ENCODE measurements at regions not wholly inside any gene's neighbourhood (a gene's known extent, or its start where the extent isn't known, plus 50 kb on each side); places are given as distances from the start of the nearest gene placed in this dataset.

DNA sequence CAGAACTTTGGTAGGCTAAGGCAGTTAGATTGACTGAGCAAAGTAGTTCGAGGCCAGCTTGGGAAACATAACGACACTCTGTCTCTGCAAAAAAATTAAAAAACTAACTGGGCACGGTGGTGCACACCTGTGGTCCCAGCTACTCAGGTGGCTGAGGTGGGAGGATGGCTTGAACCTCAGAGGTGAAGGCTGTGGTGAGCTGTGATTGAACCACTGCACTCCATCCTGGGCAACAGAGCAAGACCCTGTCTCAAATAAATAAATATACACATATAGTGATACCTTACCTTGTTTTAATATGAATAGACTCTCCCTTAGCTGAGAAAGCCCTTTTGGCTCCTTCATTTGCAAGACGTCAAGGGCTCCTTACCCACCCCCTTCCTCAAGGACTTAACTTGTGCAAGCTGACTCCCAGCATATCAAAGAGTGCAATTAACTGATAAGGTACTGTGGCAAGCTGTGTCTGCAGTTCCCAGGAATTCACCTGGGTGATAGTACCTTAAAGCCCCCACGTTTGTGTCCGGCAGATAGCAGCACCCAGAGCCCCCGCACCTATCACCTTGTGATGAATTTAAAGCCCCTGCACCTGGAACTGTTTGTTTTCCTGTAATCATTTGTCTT, 655.6 kb upstream of the GALNTL6 start:
- Histone ChIP-seq H3K27ac (ENCODE audit: low read length) (no peak overlapping the region), H3K4me3 (ENCODE audit: control insufficient read depth in 1 of 2, extremely low read depth in 1 of 2, low read length in 1 of 2) (no peak overlapping the region), H3K36me3 (ENCODE audit: control insufficient read depth in 2 of 2, extremely low read depth in 1 of 2, insufficient read depth in 1 of 2, low read length in 1 of 2) (no peaks in the 10 kb centered on the region), H3K9me3 (no peaks in the 10 kb centered on the region), H3K4me1 (ENCODE audit: control insufficient read depth in 1 of 2, extremely low read depth in 1 of 2, insufficient read depth in 2 of 2, low read length in 2 of 2) (no peaks in the 10 kb centered on the region), H3K27me3 (replicated peaks in 1 of 2; ENCODE audit: control insufficient read depth in 2 of 2, extremely low read depth in 1 of 2, insufficient read depth in 2 of 2, low read length in 1 of 2) (no peaks in the 10 kb centered on the region)
- Mint-ChIP-seq H3K4me1 (no peaks in the 10 kb centered on the region), H3K4me3 (no peak overlapping the region), H3K27me3 (no peaks in the 10 kb centered on the region), H3K36me3 (no peaks in the 10 kb centered on the region), H3K9me3 (peaks cover 3 to 6% (median 4%) of the 10 kb centered on the region in 3 donors), H3K27ac (no peak overlapping the region)
- POLR2A ChIA-PET = no interaction called here
- WGBS (ENCODE audit: insufficient coverage) = 82% methylated on average over 4 of the region's 7 CpGs
- CTCF ChIA-PET = no interaction called here
- DNase-seq = no peak
- ATAC-seq (replicated peaks in 1 of 4) = no peak

DNA sequence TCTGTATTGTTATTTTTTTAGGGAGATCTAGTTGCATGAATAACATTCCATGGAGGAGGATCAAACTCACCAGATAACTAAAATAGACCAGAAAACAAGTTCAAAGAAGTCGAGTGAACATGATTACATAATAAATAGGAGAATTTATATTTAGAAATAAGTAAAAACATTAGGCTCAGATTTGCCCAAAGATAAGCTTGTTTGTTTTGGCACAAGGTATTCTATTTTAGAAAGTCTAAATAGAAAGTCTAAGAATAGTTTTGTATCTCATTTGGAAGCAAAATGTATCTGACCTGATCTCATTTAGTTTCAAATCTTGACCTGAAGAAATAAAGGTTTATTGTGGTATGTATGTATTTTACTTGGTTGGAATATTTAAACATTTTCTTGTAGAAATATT, 670.6 kb upstream of the GALNTL6 start:
- no peak overlapping the region for H3K4me3 Mint-ChIP-seq
- H3K36me3 Mint-ChIP-seq = no peaks in the 10 kb centered on the region
- no CpG with 5 or more reads among the region's 1 CpG for WGBS (ENCODE audit: insufficient coverage)
- ChIA-PET POLR2A (no interaction called here), CTCF (no interaction called here)
- Histone ChIP-seq H3K36me3 (ENCODE audit: control insufficient read depth in 2 of 2, extremely low read depth in 1 of 2, insufficient read depth in 1 of 2, low read length in 1 of 2) (no peaks in the 10 kb centered on the region), H3K27ac (ENCODE audit: low read length) (no peak overlapping the region), H3K27me3 (replicated peaks in 1 of 2; ENCODE audit: control insufficient read depth in 2 of 2, extremely low read depth in 1 of 2, insufficient read depth in 2 of 2, low read length in 1 of 2) (no peaks in the 10 kb centered on the region), H3K4me1 (ENCODE audit: control insufficient read depth in 1 of 2, extremely low read depth in 1 of 2, insufficient read depth in 2 of 2, low read length in 2 of 2) (no peaks in the 10 kb centered on the region), H3K9me3 (no peaks in the 10 kb centered on the region), H3K4me3 (ENCODE audit: control insufficient read depth in 1 of 2, extremely low read depth in 1 of 2, low read length in 1 of 2) (no peak overlapping the region)
- no peaks in the 10 kb centered on the region for H3K4me1 Mint-ChIP-seq
- H3K27me3 Mint-ChIP-seq = no peaks in the 10 kb centered on the region
- DNase-seq = no peak
- ATAC-seq (replicated peaks in 1 of 4) = no peak
- H3K27ac Mint-ChIP-seq = no peak overlapping the region
- H3K9me3 Mint-ChIP-seq = peaks cover 10 to 23% (median 22%) of the 10 kb centered on the region in 3 donors

DNA sequence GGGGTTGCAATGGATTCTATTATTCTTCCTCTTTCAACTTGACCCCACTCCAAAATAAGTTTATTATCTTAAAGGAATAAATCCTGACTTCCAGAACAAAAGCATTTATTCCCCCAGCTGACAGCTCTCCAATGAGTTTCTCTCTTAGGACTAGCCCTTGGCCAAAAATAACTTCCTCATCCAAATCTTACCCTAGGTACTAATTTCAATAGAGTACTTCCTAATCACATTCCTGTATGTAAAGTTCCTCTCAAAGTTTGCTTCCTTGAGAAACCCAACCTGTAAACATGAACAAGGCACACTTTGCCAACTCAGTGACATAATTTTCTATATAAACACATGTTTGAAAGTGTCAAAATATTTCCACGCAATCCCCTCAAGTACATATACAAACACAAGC, 671.2 kb upstream of the GALNTL6 start:
- Histone ChIP-seq H3K27ac (ENCODE audit: low read length) (no peak overlapping the region), H3K36me3 (ENCODE audit: control insufficient read depth in 2 of 2, extremely low read depth in 1 of 2, insufficient read depth in 1 of 2, low read length in 1 of 2) (no peaks in the 10 kb centered on the region), H3K4me3 (ENCODE audit: control insufficient read depth in 1 of 2, extremely low read depth in 1 of 2, low read length in 1 of 2) (no peak overlapping the region), H3K27me3 (replicated peaks in 1 of 2; ENCODE audit: control insufficient read depth in 2 of 2, extremely low read depth in 1 of 2, insufficient read depth in 2 of 2, low read length in 1 of 2) (no peaks in the 10 kb centered on the region), H3K4me1 (ENCODE audit: control insufficient read depth in 1 of 2, extremely low read depth in 1 of 2, insufficient read depth in 2 of 2, low read length in 2 of 2) (no peaks in the 10 kb centered on the region), H3K9me3 (no peaks in the 10 kb centered on the region)
- H3K36me3 Mint-ChIP-seq = no peaks in the 10 kb centered on the region
- no peak overlapping the region for H3K4me3 Mint-ChIP-seq
- ChIA-PET CTCF (no interaction called here), POLR2A (no interaction called here)
- no peaks in the 10 kb centered on the region for H3K27me3 Mint-ChIP-seq
- no peak overlapping the region for H3K27ac Mint-ChIP-seq
- no CpG with 5 or more reads among the region's 1 CpG for WGBS (ENCODE audit: insufficient coverage)
- H3K4me1 Mint-ChIP-seq = no peaks in the 10 kb centered on the region
- DNase-seq (no peak), ATAC-seq (replicated peaks in 1 of 4) (no peak)
- peaks cover 10 to 23% (median 22%) of the 10 kb centered on the region in 3 donors for H3K9me3 Mint-ChIP-seq

DNA sequence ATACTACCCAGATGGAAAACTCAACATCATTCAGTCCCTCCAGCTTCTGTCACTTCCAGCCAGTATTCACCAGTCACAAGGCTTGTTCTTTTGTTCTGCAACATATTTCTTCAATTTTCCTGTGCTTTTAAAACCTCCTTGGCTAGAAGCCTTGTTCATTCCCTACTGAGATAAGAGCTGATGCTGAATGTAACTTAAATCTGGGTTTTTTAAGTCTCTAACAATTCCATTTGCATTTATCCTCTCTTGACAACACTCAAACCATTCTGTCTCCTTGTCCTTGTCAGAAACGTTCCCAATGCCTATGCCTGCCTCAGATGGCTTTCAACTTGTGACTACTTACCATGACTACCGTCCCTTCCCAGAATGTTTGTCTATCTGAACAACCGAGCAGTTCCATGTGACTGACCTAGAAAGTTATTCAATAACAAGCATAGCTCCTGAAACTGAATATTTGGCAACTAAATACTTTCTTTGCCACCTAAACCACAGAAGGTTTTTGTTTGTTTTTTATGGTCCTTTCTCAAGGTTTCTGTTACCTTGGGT, 682.9 kb upstream of the GALNTL6 start:
- H3K9me3 Mint-ChIP-seq = peaks cover 9 to 18% (median 15%) of the 10 kb centered on the region in 3 donors
- H3K4me3 Mint-ChIP-seq = no peak overlapping the region
- H3K4me1 Mint-ChIP-seq = no peaks in the 10 kb centered on the region
- Histone ChIP-seq H3K9me3 (no peaks in the 10 kb centered on the region), H3K4me3 (ENCODE audit: control insufficient read depth in 1 of 2, extremely low read depth in 1 of 2, low read length in 1 of 2) (no peak overlapping the region), H3K27ac (ENCODE audit: low read length) (no peak overlapping the region), H3K36me3 (ENCODE audit: control insufficient read depth in 2 of 2, extremely low read depth in 1 of 2, insufficient read depth in 1 of 2, low read length in 1 of 2) (no peaks in the 10 kb centered on the region), H3K4me1 (ENCODE audit: control insufficient read depth in 1 of 2, extremely low read depth in 1 of 2, insufficient read depth in 2 of 2, low read length in 2 of 2) (no peaks in the 10 kb centered on the region), H3K27me3 (replicated peaks in 1 of 2; ENCODE audit: control insufficient read depth in 2 of 2, extremely low read depth in 1 of 2, insufficient read depth in 2 of 2, low read length in 1 of 2) (no peaks in the 10 kb centered on the region)
- ChIA-PET POLR2A (no interaction called here), CTCF (no interaction called here)
- 75% methylated on average over 2 of the region's 3 CpGs for WGBS (ENCODE audit: insufficient coverage)
- no peak overlapping the region for H3K27ac Mint-ChIP-seq
- no peak for DNase-seq
- H3K36me3 Mint-ChIP-seq = no peaks in the 10 kb centered on the region
- H3K27me3 Mint-ChIP-seq = no peaks in the 10 kb centered on the region
- ATAC-seq (replicated peaks in 1 of 4) = no peak

DNA sequence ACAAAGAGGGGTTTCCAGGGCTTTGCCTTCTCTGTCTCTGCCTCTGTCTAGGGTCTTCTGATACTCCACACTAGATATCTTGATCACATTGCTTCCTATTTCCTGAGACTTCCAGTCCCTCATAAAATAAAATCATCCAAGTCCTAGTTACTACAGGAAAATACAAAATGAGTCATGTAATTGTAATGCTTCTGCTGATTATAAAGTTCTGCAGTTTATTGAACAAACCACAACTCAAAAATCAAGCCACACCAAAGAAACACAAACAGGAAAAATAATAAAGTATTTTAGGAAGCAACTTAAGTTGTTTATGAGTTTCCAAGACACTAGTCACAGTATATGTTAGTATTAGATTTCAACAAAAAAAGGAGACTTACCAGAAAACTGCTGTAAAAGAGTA, 695.1 kb upstream of the GALNTL6 start:
- H3K4me1 Mint-ChIP-seq = no peaks in the 10 kb centered on the region
- H3K36me3 Mint-ChIP-seq = no peaks in the 10 kb centered on the region
- H3K9me3 ChIP-seq = no peaks in the 10 kb centered on the region
- no peaks in the 10 kb centered on the region for H3K27me3 Mint-ChIP-seq
- no peak overlapping the region for H3K27ac ChIP-seq (ENCODE audit: low read length)
- ChIA-PET CTCF (no interaction called here), POLR2A (no interaction called here)
- no peak overlapping the region for H3K4me3 ChIP-seq (ENCODE audit: control insufficient read depth in 1 of 2, extremely low read depth in 1 of 2, low read length in 1 of 2)
- DNase-seq = no peak
- no peak overlapping the region for H3K27ac Mint-ChIP-seq
- peaks cover 4 to 19% (median 12%) of the 10 kb centered on the region in 3 donors for H3K9me3 Mint-ChIP-seq
- no peak for ATAC-seq (replicated peaks in 1 of 4)
- H3K4me1 ChIP-seq (ENCODE audit: control insufficient read depth in 1 of 2, extremely low read depth in 1 of 2, insufficient read depth in 2 of 2, low read length in 2 of 2) = no peaks in the 10 kb centered on the region
- H3K4me3 Mint-ChIP-seq = no peak overlapping the region
- no peaks in the 10 kb centered on the region for H3K27me3 ChIP-seq (replicated peaks in 1 of 2; ENCODE audit: control insufficient read depth in 2 of 2, extremely low read depth in 1 of 2, insufficient read depth in 2 of 2, low read length in 1 of 2)
- H3K36me3 ChIP-seq (ENCODE audit: control insufficient read depth in 2 of 2, extremely low read depth in 1 of 2, insufficient read depth in 1 of 2, low read length in 1 of 2) = no peaks in the 10 kb centered on the region

DNA sequence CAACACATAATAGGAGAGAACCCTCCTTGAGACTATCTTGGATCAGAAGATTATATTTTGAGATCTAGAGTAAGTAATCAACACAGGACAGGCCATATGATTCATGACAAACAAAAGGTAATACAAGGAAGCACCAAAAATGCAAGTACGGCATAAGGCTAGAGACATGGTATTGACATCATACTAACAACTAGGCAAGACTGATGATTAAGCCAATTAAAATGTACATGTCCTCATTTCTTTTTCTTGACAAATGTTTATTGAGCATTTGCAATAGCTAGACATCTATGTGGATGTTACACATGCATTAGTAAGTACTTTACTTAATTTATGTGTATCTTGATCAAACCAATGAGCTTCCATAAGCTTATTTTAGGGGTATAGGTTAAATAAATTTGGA, 695.7 kb upstream of the GALNTL6 start:
- no peaks in the 10 kb centered on the region for H3K27me3 Mint-ChIP-seq
- CTCF ChIA-PET = no interaction called here
- H3K4me3 Mint-ChIP-seq = no peak overlapping the region
- ATAC-seq (replicated peaks in 1 of 4) (no peak), DNase-seq (no peak)
- H3K27ac Mint-ChIP-seq = no peak overlapping the region
- Histone ChIP-seq H3K4me3 (ENCODE audit: control insufficient read depth in 1 of 2, extremely low read depth in 1 of 2, low read length in 1 of 2) (no peak overlapping the region), H3K9me3 (no peaks in the 10 kb centered on the region), H3K4me1 (ENCODE audit: control insufficient read depth in 1 of 2, extremely low read depth in 1 of 2, insufficient read depth in 2 of 2, low read length in 2 of 2) (no peaks in the 10 kb centered on the region), H3K36me3 (ENCODE audit: control insufficient read depth in 2 of 2, extremely low read depth in 1 of 2, insufficient read depth in 1 of 2, low read length in 1 of 2) (no peaks in the 10 kb centered on the region), H3K27me3 (replicated peaks in 1 of 2; ENCODE audit: control insufficient read depth in 2 of 2, extremely low read depth in 1 of 2, insufficient read depth in 2 of 2, low read length in 1 of 2) (no peaks in the 10 kb centered on the region), H3K27ac (ENCODE audit: low read length) (no peak overlapping the region)
- WGBS (ENCODE audit: insufficient coverage) = no CpG with 5 or more reads among the region's 1 CpG
- no peaks in the 10 kb centered on the region for H3K4me1 Mint-ChIP-seq
- peaks cover 4 to 17% (median 9%) of the 10 kb centered on the region in 3 donors for H3K9me3 Mint-ChIP-seq
- H3K36me3 Mint-ChIP-seq = no peaks in the 10 kb centered on the region
- POLR2A ChIA-PET = no interaction called here

DNA sequence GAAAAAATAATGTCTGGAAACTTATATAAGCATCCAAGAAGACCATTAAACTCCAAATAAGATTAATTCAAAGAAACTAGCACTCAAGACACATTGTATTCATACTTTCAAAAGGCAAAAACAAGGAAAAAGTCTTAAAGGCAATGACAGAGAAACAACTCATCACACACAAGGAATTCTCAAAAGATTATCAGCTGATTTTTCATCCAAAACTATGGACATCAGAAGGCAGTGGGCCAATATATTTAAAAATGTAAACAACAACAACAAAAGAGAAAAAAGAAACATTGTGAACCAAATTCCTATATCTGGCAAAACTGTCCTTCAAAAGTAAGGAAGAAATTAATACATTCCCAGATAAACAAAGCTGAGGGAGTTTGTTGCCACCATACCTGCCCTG, 711.4 kb upstream of the GALNTL6 start:
- no peaks in the 10 kb centered on the region for H3K9me3 ChIP-seq
- H3K4me3 ChIP-seq (ENCODE audit: control insufficient read depth in 1 of 2, extremely low read depth in 1 of 2, low read length in 1 of 2) = no peak overlapping the region
- Mint-ChIP-seq H3K27ac (no peak overlapping the region), H3K4me3 (no peak overlapping the region), H3K36me3 (no peaks in the 10 kb centered on the region), H3K4me1 (no peaks in the 10 kb centered on the region), H3K9me3 (peaks cover 9 to 28% (median 10%) of the 10 kb centered on the region in 3 donors), H3K27me3 (no peaks in the 10 kb centered on the region)
- no peaks in the 10 kb centered on the region for H3K36me3 ChIP-seq (ENCODE audit: control insufficient read depth in 2 of 2, extremely low read depth in 1 of 2, insufficient read depth in 1 of 2, low read length in 1 of 2)
- DNase-seq = no peak
- no peak overlapping the region for H3K27ac ChIP-seq (ENCODE audit: low read length)
- no peaks in the 10 kb centered on the region for H3K4me1 ChIP-seq (ENCODE audit: control insufficient read depth in 1 of 2, extremely low read depth in 1 of 2, insufficient read depth in 2 of 2, low read length in 2 of 2)
- CTCF ChIA-PET = no interaction called here
- POLR2A ChIA-PET = no interaction called here
- no peak for ATAC-seq (replicated peaks in 1 of 4)
- H3K27me3 ChIP-seq (replicated peaks in 1 of 2; ENCODE audit: control insufficient read depth in 2 of 2, extremely low read depth in 1 of 2, insufficient read depth in 2 of 2, low read length in 1 of 2) = no peaks in the 10 kb centered on the region

Measured in T-cell (primary cell).